OCI-LY3 (cell line): ENCODE measurements at regions not wholly inside any gene's neighbourhood (a gene's known extent, or its start where the extent isn't known, plus 50 kb on each side); places are given as distances from the start of the nearest gene placed in this dataset.
"Not testable (repeated sequence)": the region's sequence is repeated elsewhere in the genome, so short reads cannot be mapped to it uniquely, and the experiment has no call there.

ENCODE experiments used
- H2AFZ ChIP-seq: fragments of 200-600, 300-600 bp; shearing (Covaris generic); 2 replicates; pipeline ENCODE4 v1.6.0; 2014; ENCODE audit warnings: antibody characterized with exemption, low read depth, low read length
- H3K27ac ChIP-seq: fragments of 200-600, 300-600 bp; sonication (generic); 2 replicates; pipeline ENCODE4 v1.5.1; 2014; ENCODE audit warnings: mild to moderate bottlenecking, low read length, moderate library complexity, mixed read lengths
- H3K27me3 ChIP-seq: fragments of 200-600, 300-600 bp; sonication (generic); 2 replicates; pipeline ENCODE4 v1.6.1; 2014; ENCODE audit warnings: low read depth, low read length, mixed read lengths
- H3K36me3 ChIP-seq: fragments of 200-600, 300-600 bp; sonication (generic); replicated peaks from 2 replicates; pipeline ENCODE3; 2014; ENCODE audit warnings: low read depth, low read length, mixed read lengths
- H3K4me1 ChIP-seq: fragments of 300-600, 200-600 bp; sonication (generic); 2 replicates; pipeline ENCODE4 v1.6.1; 2014; ENCODE audit warnings: low read length, mixed read lengths
- H3K4me2 ChIP-seq: fragments of 200-600, 300-600 bp; sonication (generic); 2 replicates; pipeline ENCODE4 v1.6.1; 2014; ENCODE audit warnings: low read length, mixed read lengths
- H3K4me3 ChIP-seq: fragments of 300-600, 200-600 bp; sonication (generic); 2 replicates; pipeline ENCODE4 v1.5.1; 2014; ENCODE audit warnings: antibody characterized with exemption, mild to moderate bottlenecking, low read length, moderate library complexity
- H3K79me2 ChIP-seq: fragments of 300-600, 200-600 bp; shearing (Covaris generic); 2 replicates; pipeline ENCODE4 v1.6.1; 2014; ENCODE audit warnings: mild to moderate bottlenecking, low read length, mixed read lengths
- H3K9ac ChIP-seq: fragments of 300-600, 200-600 bp; shearing (Covaris generic); 2 replicates; pipeline ENCODE4 v1.6.0; 2014; ENCODE audit warnings: mild to moderate bottlenecking, low read length, moderate library complexity
- H3K9me3 ChIP-seq: fragments of 200-600, 300-600 bp; shearing (Covaris generic); 2 replicates; pipeline ENCODE4 v1.6.1; 2014; ENCODE audit warnings: low read length, mixed read lengths; ENCODE audit not compliant: insufficient read depth
- H4K20me1 ChIP-seq: fragments of 200-600, 300-600 bp; sonication (generic); 2 replicates; pipeline ENCODE4 v1.6.1; 2016; ENCODE audit warnings: low read length, mixed read lengths; ENCODE audit not compliant: insufficient read depth
- CTCF ChIP-seq: fragments of 200-600, 300-600 bp; sonication (generic); IDR thresholded peaks from 2 replicates; pipeline ENCODE4 v1.5.1; 2014; ENCODE audit warnings: antibody characterized with exemption, low read length, low read depth
- EZH2phosphoT487 ChIP-seq: fragments of 200-600 bp; shearing (Covaris generic); IDR thresholded peaks from 2 replicates; pipeline ENCODE4 v1.6.1; 2018; ENCODE audit warnings: antibody characterized with exemption, mixed run types, low read depth

GRCh38 chr2:175726223-175726622, 275.8 kb downstream of the LNPK start:
- no peaks in the 10 kb centered on the region for H3K4me1 ChIP-seq
- H3K4me3 ChIP-seq: no peak overlapping the region
- TF ChIP-seq CTCF (no peak), EZH2phosphoT487 (no peak)
- H3K4me2 ChIP-seq: no peak overlapping the region
- no peaks in the 10 kb centered on the region for H3K79me2 ChIP-seq
- H3K9ac ChIP-seq: no peak overlapping the region
- H4K20me1 ChIP-seq: no peaks in the 10 kb centered on the region
- no peaks in the 10 kb centered on the region for H3K36me3 ChIP-seq
- H3K9me3 ChIP-seq: no peaks in the 10 kb centered on the region
- no peaks in the 10 kb centered on the region for H3K27me3 ChIP-seq
- H2AFZ ChIP-seq: no peak overlapping the region
- H3K27ac ChIP-seq: no peak overlapping the region

GRCh38 chr2:175709248-175709647, 292.8 kb downstream of the LNPK start:
- TF ChIP-seq EZH2phosphoT487: no peak
- TF ChIP-seq CTCF: no peak
- H2AFZ ChIP-seq: no peak overlapping the region
- no peak overlapping the region for H3K4me2 ChIP-seq
- no peaks in the 10 kb centered on the region for H3K27me3 ChIP-seq
- H4K20me1 ChIP-seq: no peaks in the 10 kb centered on the region
- no peaks in the 10 kb centered on the region for H3K79me2 ChIP-seq
- no peaks in the 10 kb centered on the region for H3K4me1 ChIP-seq
- no peak overlapping the region for H3K4me3 ChIP-seq
- no peak overlapping the region for H3K27ac ChIP-seq
- no peaks in the 10 kb centered on the region for H3K36me3 ChIP-seq
- no peaks in the 10 kb centered on the region for H3K9me3 ChIP-seq
- no peak overlapping the region for H3K9ac ChIP-seq

GRCh38 chr2:175707322-175707721, 294.7 kb downstream of the LNPK start:
- no peak overlapping the region for H3K27ac ChIP-seq
- H3K36me3 ChIP-seq: no peaks in the 10 kb centered on the region
- no peaks in the 10 kb centered on the region for H4K20me1 ChIP-seq
- H3K4me3 ChIP-seq: no peak overlapping the region
- no peak overlapping the region for H3K4me2 ChIP-seq
- H3K4me1 ChIP-seq: no peaks in the 10 kb centered on the region
- no peaks in the 10 kb centered on the region for H3K9me3 ChIP-seq
- H3K9ac ChIP-seq: no peak overlapping the region
- H3K79me2 ChIP-seq: no peaks in the 10 kb centered on the region
- TF ChIP-seq CTCF: no peak
- TF ChIP-seq EZH2phosphoT487: no peak
- H2AFZ ChIP-seq: no peak overlapping the region
- no peaks in the 10 kb centered on the region for H3K27me3 ChIP-seq

GRCh38 chr2:175704568-175704967, 297.5 kb downstream of the LNPK start:
- not testable (repeated sequence) for H3K4me1 ChIP-seq, H2AFZ ChIP-seq, H3K9me3 ChIP-seq, H3K4me2 ChIP-seq, H3K4me3 ChIP-seq, H3K27me3 ChIP-seq, H3K36me3 ChIP-seq, H3K9ac ChIP-seq, H4K20me1 ChIP-seq, H3K27ac ChIP-seq, H3K79me2 ChIP-seq

- Histone ChIP-seq H3K9me3 (no peaks in the 10 kb centered on the region), H3K27ac (no peak overlapping the region), H2AFZ (no peak overlapping the region), H3K27me3 (0 out of 2 replicates have a peak, but pooled peaks cover 5% of the 10 kb centered on the region), H3K79me2 (no peaks in the 10 kb centered on the region), H3K9ac (no peak overlapping the region), H3K4me2 (no peak overlapping the region), H3K36me3 (no peaks in the 10 kb centered on the region), H3K4me3 (no peak overlapping the region), H3K4me1 (no peaks in the 10 kb centered on the region), H4K20me1 (no peaks in the 10 kb centered on the region)
- no peak for TF ChIP-seq EZH2phosphoT487
- no peak for TF ChIP-seq CTCF
Observed at GRCh38 chr2:175698061-175698460, 304.0 kb downstream of the LNPK start.
